GM12878 (cell line): ENCODE measurements at regions not wholly inside any gene's neighbourhood (a gene's known extent, or its start where the extent isn't known, plus 50 kb on each side); places are given as distances from the start of the nearest gene placed in this dataset.

ENCODE experiments used
- ATAC-seq: fragments of 200-7000 bp; cut with Tn5 transposase; 3 replicates; pipeline ENCODE4 v1.9.1; 2020; ENCODE audit warnings: mild to moderate bottlenecking, moderate library complexity
- BruUV-seq: library from RNA; stranded (reverse); fragments of 400-500 nt; replicated peaks from 2 replicates; lab custom pipeline; 2021; lab: Mats Ljungman, UMichigan
- CTCF ChIA-PET: fragments of 300-600 bp; sonication (Branson Sonifier 250); formaldehyde crosslinking; extraction: SDS; loops from one replicate; lab custom pipeline; 2021; ENCODE audit warnings: inconsistent platforms; lab: Yijun Ruan, JAX
- POLR2A ChIA-PET: fragments of 350-600 bp; formaldehyde crosslinking; extraction: SDS; loops from one replicate; lab custom pipeline; 2021; ENCODE audit warnings: inconsistent platforms; lab: Charles Lee
- RAD21 ChIA-PET: fragments of 300-600 bp; sonication (Branson Sonifier 250); formaldehyde crosslinking; loops from one replicate; lab custom pipeline; 2023; ENCODE audit warnings: antibody characterized with exemption; ENCODE audit not compliant: unreplicated experiment; lab: Charles Lee
- SMC1A ChIA-PET: fragments of 300-600 bp; sonication (Branson Sonifier 250); formaldehyde crosslinking; loops from one replicate; lab custom pipeline; 2023; ENCODE audit not compliant: unreplicated experiment, uncharacterized antibody; lab: Charles Lee
- DNase-seq: peaks from one replicate; pipeline ENCODE4 v3.0.0-alpha.2; 2011; ENCODE audit warnings: low read depth, low spot score
- FAIRE-seq: peaks from 3 replicates; lab custom pipeline; 2011; peaks lifted over from hg19 to GRCh38; lab: Jason Lieb, UNC
- H2AFZ ChIP-seq: 2 replicates; pipeline ENCODE4 v1.6.0; 2011; ENCODE audit warnings: low read depth, low read length, control low read depth; ENCODE audit not compliant: control insufficient read depth
- H3K27ac ChIP-seq: 2 replicates; pipeline ENCODE4 v1.5.1; 2011; ENCODE audit warnings: control low read depth; ENCODE audit not compliant: control insufficient read depth, insufficient read depth
- H3K27me3 ChIP-seq, 2 experiments: replicated peaks in 1 of 2; 2 replicates each; pipeline versions ENCODE4 v1.6.0 to v1.6.1; 2011; ENCODE audit warnings: low read length in 1 of 2; ENCODE audit not compliant: control insufficient read depth in 2 of 2, insufficient read depth in 2 of 2
- H3K36me3 ChIP-seq, 2 experiments: 2 replicates each; pipeline ENCODE4 v1.5.1; 2011; ENCODE audit warnings: low read length in 1 of 2; ENCODE audit not compliant: control insufficient read depth in 2 of 2, insufficient read depth in 2 of 2
- H3K4me1 ChIP-seq: 2 replicates; pipeline ENCODE4 v1.6.1; 2011; ENCODE audit warnings: mild to moderate bottlenecking, low read length, moderate library complexity, mixed read lengths; ENCODE audit not compliant: control insufficient read depth, insufficient read depth
- H3K4me2 ChIP-seq: 2 replicates; pipeline ENCODE4 v1.6.0; 2011; ENCODE audit warnings: control low read depth; ENCODE audit not compliant: control insufficient read depth, insufficient read depth
- H3K4me3 ChIP-seq: fragments of 200-600 bp; sonication (generic); 2 replicates; pipeline ENCODE4 v1.5.1; 2016
- H3K79me2 ChIP-seq: 2 replicates; pipeline ENCODE4 v1.6.0; 2011; ENCODE audit warnings: low read length; ENCODE audit not compliant: control insufficient read depth, insufficient read depth
- H3K9ac ChIP-seq: 2 replicates; pipeline ENCODE4 v1.8.0; 2011; ENCODE audit warnings: low read length, control low read depth, mixed read lengths; ENCODE audit not compliant: control insufficient read depth, insufficient read depth
- H3K9me3 ChIP-seq: replicated peaks from 3 replicates; pipeline ENCODE4 v1.5.1; 2011; ENCODE audit warnings: mild to moderate bottlenecking, low read length; ENCODE audit not compliant: control insufficient read depth, insufficient read depth
- H4K20me1 ChIP-seq: 2 replicates; pipeline ENCODE4 v1.6.0; 2011; ENCODE audit not compliant: control insufficient read depth, insufficient read depth
- CHD4 ChIP-seq: fragments of 200-600 bp; sonication (generic); IDR thresholded peaks from 2 replicates; pipeline ENCODE4 v1.6.1; 2016; ENCODE audit warnings: mild to moderate bottlenecking
- EGR1 ChIP-seq, 2 experiments: IDR thresholded peaks; 1 replicate in 1 of 2; 2 replicates in 1 of 2; pipeline ENCODE4 v1.6.1; 2011 to 2012; ENCODE audit warnings: low read depth in 2 of 2, low read length in 2 of 2, borderline replicate concordance in 1 of 2, mild to moderate bottlenecking in 1 of 2, moderate library complexity in 1 of 2
- HCFC1 ChIP-seq: fragments of 150-350 bp; IDR thresholded peaks from 2 replicates; pipeline ENCODE4 v1.6.1; 2014; ENCODE audit warnings: low read length
- HDAC6 ChIP-seq: fragments of 200-600 bp; sonication (generic); IDR thresholded peaks from one replicate; pipeline ENCODE4 v1.8.0; 2017; ENCODE audit warnings: antibody characterized with exemption; ENCODE audit not compliant: unreplicated experiment
- HDGF ChIP-seq: fragments of 450-650 bp; IDR thresholded peaks from 2 replicates; pipeline ENCODE4 v1.6.1; 2016; ENCODE audit warnings: antibody characterized with exemption
- JUND ChIP-seq: IDR thresholded peaks from 2 replicates; pipeline ENCODE4 v1.6.1; 2012; ENCODE audit warnings: low read depth, mild to moderate bottlenecking, low read length, improper control_type of control experiment, moderate library complexity
- MYC ChIP-seq: IDR thresholded peaks from 2 replicates; pipeline ENCODE4 v1.6.1; 2011; ENCODE audit warnings: mild to moderate bottlenecking, low read length, moderate library complexity, inconsistent platforms; ENCODE audit not compliant: insufficient read depth, insufficient replicate concordance, insufficient read length, severe bottlenecking
- POLR2A ChIP-seq: IDR thresholded peaks from 2 replicates; pipeline ENCODE4 v1.6.1; 2011; ENCODE audit warnings: low read depth, mild to moderate bottlenecking, low read length
- RFX5 ChIP-seq: IDR thresholded peaks from 2 replicates; pipeline ENCODE4 v1.6.1; 2011; ENCODE audit warnings: low read depth, low read length, improper control_type of control experiment
- SIN3A ChIP-seq: IDR thresholded peaks from 2 replicates; pipeline ENCODE4 v1.6.1; 2012; ENCODE audit warnings: low read depth, low read length, improper control_type of control experiment
- SMARCA5 ChIP-seq: fragments of 450-650 bp; IDR thresholded peaks from 2 replicates; pipeline ENCODE4 v1.6.1; 2017; ENCODE audit warnings: mild to moderate bottlenecking
- SREBF1 ChIP-seq: IDR thresholded peaks from 2 replicates; pipeline ENCODE4 v1.6.1; 2012; ENCODE audit warnings: mild to moderate bottlenecking, low read length
- TARDBP ChIP-seq: IDR thresholded peaks from 2 replicates; pipeline ENCODE4 v1.6.1; 2016; ENCODE audit warnings: borderline replicate concordance
- TCF12 ChIP-seq: IDR thresholded peaks from 2 replicates; pipeline ENCODE4 v1.6.1; 2011; ENCODE audit warnings: low read depth, mild to moderate bottlenecking, low read length
- ZNF207 ChIP-seq: fragments of 450-650 bp; IDR thresholded peaks from 2 replicates; pipeline ENCODE4 v1.6.1; 2014; ENCODE audit warnings: antibody characterized with exemption, mild to moderate bottlenecking, borderline replicate concordance
- ZZZ3 ChIP-seq: IDR thresholded peaks from 2 replicates; pipeline ENCODE4 v1.6.1; 2011; ENCODE audit warnings: low read depth; ENCODE audit not compliant: control insufficient read depth, insufficient read length
- WGBS: methylation state at CpG from one replicate; pipeline ENCODE4 v1.1.6; 2016; ENCODE audit warnings: low lambda C conversion rate; ENCODE audit not compliant: insufficient replicate concordance, insufficient coverage; ENCODE audit errors: missing lambda C conversion rate; 5-methylcytosine and 5-hydroxymethylcytosine counted together
- in situ Hi-C: fragments of 300-500 bp; cut with MboI; formaldehyde crosslinking; loops from 9 replicates; pipeline ENCODE4 v1.14.3; 2018; ENCODE audit warnings: mixed read lengths
- intact Hi-C: fragments of 100-400 bp; cut with micrococcal nuclease; formaldehyde crosslinking; loops from one replicate; pipeline ENCODE4 v1.14.2; 2022; ENCODE audit not compliant: unreplicated experiment
- TF ChIP-seq, protein P1 (sequence below): fragments of 450-650 bp; IDR thresholded peaks from 2 replicates; pipeline ENCODE4 v1.6.1; 2016; ENCODE audit warnings: mild to moderate bottlenecking, moderate library complexity, borderline replicate concordance
- TF ChIP-seq, protein P2 (sequence below): IDR thresholded peaks from 2 replicates; pipeline ENCODE4 v1.6.1; 2011; ENCODE audit warnings: mild to moderate bottlenecking, low read depth, low read length, moderate library complexity; ENCODE audit not compliant: insufficient replicate concordance

DNA sequence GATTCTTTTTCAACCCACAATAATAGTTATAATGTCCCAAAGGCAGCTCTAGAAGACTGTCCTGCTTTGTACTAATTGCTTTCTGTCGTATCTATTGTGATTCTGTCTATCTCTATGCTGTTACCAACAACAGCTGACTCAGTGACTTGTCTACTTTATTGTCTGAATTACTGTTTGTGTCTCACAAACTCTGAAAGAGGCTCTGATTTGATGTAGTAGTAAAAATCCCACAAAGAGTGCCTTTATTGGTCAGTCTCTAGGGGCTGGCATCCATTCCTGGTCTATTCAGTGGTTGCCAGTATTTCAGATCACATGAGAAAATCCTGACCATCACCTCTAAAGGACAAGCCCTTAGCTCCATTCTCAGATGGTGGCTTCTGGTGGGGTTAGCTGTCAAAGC lies 254.2 kb downstream of the NSUN3 start (continued):
- TF ChIP-seq, protein P1, sequence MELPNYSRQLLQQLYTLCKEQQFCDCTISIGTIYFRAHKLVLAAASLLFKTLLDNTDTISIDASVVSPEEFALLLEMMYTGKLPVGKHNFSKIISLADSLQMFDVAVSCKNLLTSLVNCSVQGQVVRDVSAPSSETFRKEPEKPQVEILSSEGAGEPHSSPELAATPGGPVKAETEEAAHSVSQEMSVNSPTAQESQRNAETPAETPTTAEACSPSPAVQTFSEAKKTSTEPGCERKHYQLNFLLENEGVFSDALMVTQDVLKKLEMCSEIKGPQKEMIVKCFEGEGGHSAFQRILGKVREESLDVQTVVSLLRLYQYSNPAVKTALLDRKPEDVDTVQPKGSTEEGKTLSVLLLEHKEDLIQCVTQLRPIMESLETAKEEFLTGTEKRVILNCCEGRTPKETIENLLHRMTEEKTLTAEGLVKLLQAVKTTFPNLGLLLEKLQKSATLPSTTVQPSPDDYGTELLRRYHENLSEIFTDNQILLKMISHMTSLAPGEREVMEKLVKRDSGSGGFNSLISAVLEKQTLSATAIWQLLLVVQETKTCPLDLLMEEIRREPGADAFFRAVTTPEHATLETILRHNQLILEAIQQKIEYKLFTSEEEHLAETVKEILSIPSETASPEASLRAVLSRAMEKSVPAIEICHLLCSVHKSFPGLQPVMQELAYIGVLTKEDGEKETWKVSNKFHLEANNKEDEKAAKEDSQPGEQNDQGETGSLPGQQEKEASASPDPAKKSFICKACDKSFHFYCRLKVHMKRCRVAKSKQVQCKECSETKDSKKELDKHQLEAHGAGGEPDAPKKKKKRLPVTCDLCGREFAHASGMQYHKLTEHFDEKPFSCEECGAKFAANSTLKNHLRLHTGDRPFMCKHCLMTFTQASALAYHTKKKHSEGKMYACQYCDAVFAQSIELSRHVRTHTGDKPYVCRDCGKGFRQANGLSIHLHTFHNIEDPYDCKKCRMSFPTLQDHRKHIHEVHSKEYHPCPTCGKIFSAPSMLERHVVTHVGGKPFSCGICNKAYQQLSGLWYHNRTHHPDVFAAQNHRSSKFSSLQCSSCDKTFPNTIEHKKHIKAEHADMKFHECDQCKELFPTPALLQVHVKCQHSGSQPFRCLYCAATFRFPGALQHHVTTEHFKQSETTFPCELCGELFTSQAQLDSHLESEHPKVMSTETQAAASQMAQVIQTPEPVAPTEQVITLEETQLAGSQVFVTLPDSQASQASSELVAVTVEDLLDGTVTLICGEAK = no peak

DNA sequence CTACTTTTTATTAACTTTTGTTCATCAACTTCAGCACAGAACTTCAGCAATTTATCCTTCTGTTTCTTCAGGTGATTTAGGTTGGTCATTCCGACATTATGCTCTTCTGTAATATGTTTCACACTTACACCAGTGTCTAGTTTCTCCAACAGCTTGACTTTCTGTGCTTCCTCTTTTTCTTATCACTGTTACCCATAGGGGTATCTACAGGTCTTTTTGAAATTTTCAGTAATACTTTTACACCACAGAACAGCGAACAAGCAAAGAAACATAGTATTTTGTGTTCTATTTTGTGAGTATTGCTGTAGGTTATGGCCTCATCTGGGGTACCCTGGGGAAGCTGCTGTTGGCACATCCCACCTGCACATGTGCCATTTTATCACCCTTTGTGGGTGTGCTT lies 260.7 kb downstream of the NSUN3 start:
- Histone ChIP-seq H3K9me3 (no peaks in the 10 kb centered on the region), H3K9ac (no peak overlapping the region), H3K27me3 (no peaks in the 10 kb centered on the region), H2AFZ (no peak overlapping the region), H3K4me1 (no peaks in the 10 kb centered on the region), H3K4me3 (no peak overlapping the region), H3K79me2 (no peaks in the 10 kb centered on the region), H3K4me2 (no peak overlapping the region), H4K20me1 (no peaks in the 10 kb centered on the region), H3K36me3 (no peaks in the 10 kb centered on the region), H3K27ac (no peak overlapping the region)
- SMC1A ChIA-PET = no interaction called here
- WGBS = 0% methylated on average over 2 of the region's 2 CpGs
- RAD21 ChIA-PET = no interaction called here
- FAIRE-seq (no peak), DNase-seq (no peak), ATAC-seq (no peak)
- intact Hi-C loops (no loop called here), in situ Hi-C loops (no loop called here)
- BruUV-seq = no TSS peak
- CTCF ChIA-PET = no interaction called here
- POLR2A ChIA-PET = no interaction called here
- TF ChIP-seq SIN3A (no peak), EGR1 (IDR thresholded peaks at IDR 0.05; ENCODE audit: borderline replicate concordance in 1 of 2, low read depth in 2 of 2, low read length in 2 of 2) (no peak), SMARCA5 (no peak), HDAC6 (no peak), JUND (no peak), ZZZ3 (no peak), HCFC1 (no peak), TARDBP (no peak), ZNF207 (no peak), MYC (no peak), CHD4 (no peak), RFX5 (no peak), HDGF (no peak), POLR2A (no peak), SREBF1 (no peak), TCF12 (no peak)
- TF ChIP-seq, protein P2, sequence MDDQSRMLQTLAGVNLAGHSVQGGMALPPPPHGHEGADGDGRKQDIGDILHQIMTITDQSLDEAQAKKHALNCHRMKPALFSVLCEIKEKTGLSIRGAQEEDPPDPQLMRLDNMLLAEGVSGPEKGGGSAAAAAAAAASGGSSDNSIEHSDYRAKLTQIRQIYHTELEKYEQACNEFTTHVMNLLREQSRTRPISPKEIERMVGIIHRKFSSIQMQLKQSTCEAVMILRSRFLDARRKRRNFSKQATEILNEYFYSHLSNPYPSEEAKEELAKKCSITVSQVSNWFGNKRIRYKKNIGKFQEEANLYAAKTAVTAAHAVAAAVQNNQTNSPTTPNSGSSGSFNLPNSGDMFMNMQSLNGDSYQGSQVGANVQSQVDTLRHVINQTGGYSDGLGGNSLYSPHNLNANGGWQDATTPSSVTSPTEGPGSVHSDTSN = no peak
